OCI-M1 (cell line): ENCODE measurements at regions not wholly inside any gene's neighbourhood (a gene's known extent, or its start where the extent isn't known, plus 50 kb on each side); places are given as distances from the start of the nearest gene placed in this dataset.
"Not testable (repeated sequence)": the region's sequence is repeated elsewhere in the genome, so short reads cannot be mapped to it uniquely, and the experiment has no call there.

Source experiments
- DNase-seq: peaks from one replicate; lab custom pipeline; 2025; lab: John Stamatoyannopoulos, UW

DNA sequence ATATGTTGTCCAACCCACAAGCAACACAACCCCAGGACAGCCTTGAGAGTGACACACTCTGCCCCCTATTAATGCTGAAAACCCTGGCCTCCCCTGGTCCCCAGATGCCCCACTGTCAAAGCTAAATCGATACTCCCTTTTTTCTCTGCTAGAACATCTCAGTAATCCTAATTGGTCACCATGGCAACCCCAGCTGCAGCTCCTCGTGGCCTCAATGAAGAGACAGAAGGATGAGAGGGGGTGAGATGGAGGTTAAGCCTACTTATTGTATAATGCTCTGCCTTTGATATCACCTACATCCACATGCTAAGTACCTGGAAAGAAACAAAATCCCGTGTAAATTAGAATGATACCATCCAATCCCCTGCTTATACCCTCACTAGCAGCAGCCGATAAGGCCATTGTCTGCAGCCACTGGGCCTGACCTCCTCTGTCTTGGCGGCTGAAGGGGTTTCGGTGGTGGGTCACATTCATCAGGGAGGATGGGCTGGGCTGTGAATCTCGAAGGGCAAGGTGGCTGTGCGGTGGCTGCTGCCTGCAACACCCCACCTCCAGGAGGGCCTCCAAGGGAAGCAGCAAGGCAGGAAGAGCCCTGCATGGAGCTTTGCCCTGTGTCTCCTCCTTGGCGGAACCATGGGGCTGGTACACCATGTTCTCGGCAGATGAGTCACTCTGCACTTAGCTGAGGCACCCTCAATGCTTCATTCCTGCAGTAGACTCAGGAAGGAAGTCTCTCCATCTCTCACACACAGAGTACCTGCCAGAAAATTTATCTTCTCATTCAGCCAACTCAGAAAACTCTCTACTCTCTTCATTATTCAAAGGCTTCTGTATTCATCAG, 399.5 kb downstream of the BUD13 start:
- DNase-seq = no peak

DNA sequence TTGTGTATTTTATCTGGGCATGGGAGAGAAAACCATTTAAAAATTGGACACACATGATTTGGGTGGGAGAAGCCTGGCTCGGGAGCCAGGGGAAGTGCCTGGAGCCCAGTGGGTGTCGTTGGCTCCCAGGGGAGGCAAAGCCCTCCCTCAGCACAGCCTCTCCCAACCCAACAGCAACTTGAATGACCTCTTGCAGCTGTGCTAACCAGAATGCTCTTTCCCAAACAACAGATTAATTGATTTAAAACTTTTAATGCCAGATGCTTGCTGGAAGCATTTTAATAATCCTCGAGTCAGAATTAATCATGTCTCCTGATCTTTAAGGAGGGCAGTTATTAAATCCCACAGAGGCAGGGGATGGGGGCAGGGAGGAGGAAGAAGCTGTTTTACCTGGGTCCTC, 401.6 kb downstream of the BUD13 start:
- DNase-seq = no peak

DNA sequence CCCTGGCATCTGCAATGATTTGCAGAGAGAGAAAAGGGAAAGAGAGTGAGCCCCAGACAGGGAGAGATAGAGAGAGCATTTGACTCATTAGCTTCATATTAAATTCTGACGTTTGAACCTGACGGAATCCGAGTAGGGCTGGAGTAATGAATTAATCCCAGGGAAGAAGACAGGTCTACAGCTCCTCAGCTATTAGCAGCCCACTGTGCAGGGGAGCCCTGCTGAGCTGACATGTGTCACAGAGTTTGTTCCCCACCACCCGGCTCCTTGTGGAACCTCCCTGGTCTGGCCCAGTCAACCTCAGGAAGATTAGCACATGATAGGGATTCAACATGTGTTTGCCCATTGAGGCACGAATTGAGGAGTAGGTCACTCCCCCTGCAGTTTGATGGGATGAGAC, 404.0 kb downstream of the BUD13 start:
- no peak for DNase-seq

DNA sequence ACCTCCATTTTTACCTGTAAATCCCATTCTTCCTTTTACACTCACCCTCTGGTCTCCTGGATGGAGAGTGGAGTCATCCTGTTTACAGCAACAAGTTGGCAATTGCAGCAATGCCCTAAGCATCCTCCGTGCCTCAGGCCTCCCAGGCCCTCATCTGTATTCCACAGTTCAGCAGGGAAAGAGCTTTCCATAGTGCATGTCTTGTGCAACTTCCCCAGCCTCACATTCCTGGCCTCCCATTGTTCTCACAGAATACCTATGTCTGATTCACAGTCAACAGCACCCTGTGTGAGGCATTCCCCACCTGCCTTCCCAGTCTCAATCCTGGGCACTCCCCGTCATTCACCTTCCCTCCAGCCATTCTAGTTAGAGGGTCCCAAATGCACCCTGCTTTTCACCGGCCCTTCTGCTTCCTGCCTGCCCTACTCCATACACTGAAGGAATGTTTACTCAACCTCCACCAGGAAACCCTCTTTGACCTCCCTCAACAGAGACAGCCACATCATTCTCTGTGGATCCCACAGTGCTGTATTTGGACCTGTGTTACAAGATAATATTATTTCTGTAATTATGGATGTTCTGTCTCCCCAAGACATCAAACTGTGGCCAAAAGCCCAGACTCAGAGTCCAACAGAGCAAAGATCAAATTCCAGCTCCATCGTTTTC, 405.7 kb downstream of the BUD13 start:
- DNase-seq = no peak

DNA sequence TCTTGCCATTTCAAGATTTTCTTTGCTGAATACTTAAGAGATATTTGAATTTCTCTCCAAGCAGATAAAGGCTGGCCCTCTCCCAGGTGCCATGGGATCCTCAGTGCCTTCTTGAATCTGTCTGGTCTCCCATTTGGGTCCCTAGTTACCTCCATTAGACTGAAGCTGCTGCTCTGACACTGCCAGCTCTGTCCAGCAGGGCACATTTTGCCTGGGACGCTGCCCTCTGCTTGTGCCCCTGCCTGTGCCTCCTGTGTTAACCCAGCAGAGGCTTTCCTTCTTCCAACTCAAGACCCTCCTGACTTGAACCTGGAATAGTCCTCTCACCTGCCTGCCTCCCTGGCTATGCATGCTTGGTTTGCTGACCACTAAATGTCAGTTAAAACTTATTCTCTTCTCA, 406.3 kb downstream of the BUD13 start:
- DNase-seq = no peak

DNA sequence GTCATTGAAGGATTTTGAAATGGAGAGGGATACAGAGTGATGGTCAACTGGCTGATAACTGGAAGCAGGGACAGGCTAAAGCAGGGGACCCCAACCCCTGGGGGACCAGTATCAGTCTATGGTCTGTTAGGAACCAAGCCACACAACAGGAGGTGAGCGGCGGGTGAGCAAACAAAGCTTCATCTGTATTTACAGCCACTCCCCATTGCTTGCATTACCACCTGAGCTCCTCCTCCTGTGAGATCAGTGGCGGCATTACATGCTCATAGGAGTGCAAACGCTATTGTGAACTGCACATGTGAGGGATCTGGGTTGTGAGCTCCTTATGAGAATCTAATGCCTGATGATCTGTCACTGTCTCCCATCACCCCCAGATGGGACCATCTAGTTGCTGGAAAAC, 407.9 kb downstream of the BUD13 start:
- DNase-seq = not testable (repeated sequence)

DNA sequence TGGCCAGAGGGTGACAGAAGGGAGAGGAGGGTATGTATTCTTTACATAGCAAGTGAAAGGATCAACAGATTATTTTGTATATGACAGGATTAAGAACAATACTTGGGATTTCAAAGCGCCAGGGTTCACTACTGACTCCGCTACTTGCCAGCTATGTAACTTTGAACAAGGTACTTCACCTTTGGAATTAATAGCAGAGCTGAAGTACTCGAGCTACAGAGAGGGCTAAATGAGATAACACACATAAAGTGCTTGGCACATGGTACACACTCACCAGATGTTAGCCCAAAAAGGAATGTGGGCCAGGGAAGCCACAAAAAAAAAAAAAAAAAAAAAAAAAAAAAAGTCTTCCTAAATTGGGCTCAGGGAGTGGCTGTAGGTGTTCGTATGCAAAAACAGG, 408.4 kb downstream of the BUD13 start:
- DNase-seq = no peak

DNA sequence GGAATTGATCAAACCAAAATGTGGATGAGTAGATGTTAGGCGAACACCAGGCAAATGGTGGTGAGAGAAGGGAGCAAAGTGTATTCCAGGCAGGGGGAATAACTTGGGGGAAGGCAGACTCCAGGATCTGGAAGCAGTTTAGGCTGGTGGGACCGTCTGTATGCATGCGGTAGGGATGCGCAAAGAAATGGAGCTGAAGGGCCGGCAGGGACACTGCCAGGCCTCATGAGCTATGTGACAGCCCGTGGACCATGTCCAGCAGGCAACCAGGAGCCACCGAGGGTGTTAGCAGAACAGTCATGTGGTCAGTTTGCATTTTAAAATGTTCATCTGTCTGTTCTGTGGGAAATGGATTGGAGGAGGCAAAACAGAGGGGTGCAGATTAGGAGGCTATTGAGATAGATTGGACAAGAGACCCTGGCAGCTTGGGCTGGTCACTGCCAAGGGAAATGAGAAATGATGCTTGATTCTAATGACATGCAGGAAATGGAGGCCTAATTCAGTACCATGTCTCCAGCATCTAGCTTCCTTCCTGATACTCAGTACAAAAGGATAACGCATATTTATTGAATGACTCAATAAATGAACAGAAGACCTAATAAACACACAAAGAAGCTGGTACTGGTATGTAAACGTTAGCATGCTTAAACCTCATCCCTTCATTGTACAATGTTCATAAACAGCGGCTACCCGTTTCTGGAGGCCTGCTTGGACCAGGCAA, 412.4 kb downstream of the BUD13 start:
- no peak for DNase-seq

DNA sequence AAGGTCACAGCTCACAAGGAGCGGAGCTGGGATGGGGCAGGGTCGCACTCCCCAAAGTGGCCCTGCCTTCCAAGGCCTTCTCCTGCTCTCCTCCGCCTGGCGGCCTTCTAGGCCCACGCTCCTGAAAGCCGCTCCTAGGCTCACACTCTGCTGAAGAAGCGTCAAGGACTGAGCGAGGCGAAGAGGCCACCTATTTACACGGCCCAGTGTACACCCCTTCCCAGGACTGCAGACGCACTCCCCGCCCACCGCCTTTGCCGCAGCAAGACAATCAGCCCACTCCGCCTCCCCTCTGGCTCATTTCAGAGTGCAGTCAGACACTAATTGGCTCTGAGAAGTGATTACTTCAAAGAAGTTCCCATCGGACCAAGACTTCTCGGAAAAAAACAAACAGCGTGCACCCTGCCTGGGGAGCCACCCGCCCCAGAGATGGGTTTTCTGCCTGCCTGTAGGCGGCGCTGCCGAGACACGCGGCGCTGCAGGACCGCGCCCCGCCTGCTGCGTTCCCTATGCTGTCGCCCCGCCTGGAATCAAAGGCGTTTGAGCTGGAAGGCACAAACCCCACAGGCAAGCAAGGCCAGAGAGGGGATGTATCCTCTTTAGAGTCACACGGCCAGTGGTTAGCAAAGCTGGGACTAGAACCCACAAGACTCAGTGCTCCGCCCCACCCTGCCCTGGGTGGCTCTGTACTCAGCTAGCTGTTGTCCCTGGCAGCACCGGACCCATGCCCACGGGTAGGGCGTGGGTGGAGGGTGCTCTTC, 414.8 kb downstream of the BUD13 start:
- DNase-seq = no peak

DNA sequence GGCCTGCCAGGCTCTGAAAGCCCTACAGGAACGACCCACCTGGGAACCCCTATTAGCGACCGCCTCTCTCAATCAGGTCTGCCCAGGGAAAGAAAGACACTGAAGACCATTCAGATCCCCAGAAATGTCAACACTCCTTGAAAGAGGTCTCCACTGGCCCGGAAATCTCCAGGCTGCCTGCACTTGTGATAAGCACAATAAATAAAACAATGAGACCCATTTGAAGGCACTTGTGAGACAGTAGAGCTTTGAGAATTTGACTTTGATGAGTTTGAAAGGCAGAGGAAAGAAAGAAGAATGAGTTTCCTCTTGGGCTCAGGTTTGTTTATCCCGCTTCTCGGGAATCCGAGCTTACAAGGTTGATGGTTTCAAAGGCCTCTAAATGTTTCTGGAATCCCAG, 416.3 kb downstream of the BUD13 start:
- DNase-seq = no peak

DNA sequence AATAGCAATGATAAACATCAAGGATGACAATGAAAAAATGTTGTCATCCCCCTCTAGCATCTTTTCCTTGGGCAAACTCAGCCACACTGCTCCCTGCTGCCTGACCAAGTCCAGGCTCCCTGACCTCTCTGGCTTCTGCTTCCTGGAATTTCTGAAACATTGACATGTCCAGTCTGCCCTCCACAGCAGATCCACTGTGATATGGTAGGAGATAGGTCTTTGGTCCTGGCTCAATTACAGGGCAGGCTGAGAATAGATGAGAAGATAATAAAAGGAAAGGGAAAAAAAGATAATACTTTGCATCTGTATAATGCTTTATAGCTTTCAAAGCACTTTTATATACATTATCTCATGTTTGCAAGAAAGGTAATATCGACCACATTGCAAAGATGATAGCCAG, 417.7 kb downstream of the BUD13 start:
- no peak for DNase-seq

DNA sequence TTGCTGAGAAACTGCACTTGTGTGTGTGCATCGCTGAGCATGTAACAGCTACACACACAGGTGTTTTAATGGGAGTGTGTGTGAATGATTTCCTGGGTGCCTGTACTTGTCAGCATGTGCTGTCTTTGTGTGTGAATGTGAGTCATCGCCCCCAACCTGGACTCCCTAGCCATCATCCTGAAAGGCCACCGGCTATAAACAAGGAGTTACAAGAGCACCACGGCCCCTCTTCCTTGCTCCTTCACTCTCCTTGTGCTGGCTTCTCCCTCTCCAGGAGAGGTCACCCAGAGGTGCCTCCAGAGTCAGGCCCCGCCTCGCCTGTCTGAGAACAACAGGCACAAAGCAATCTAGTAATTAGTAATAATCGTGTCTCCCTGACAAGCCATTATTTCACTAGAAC, 419.2 kb downstream of the BUD13 start:
- no peak for DNase-seq

DNA sequence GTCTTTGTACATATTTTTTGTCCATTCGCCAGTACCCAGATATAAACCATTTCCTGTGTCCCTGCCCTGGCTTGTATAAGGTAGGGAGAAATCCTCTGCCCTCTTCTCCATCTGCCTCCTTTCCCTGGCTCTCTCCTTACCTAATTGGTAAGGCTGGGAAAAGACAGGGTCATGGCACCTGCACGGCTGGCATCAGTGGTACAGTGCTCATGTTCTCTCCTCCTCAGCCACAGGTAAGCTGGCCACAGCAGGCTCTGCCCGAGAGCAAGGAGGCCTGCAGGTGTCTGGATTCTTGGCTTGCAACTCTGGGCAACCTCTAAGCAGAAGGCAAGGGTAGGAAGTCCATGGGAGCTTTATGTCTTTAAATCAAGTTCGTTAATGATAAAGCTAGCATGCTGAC, 419.9 kb downstream of the BUD13 start:
- DNase-seq = no peak

DNA sequence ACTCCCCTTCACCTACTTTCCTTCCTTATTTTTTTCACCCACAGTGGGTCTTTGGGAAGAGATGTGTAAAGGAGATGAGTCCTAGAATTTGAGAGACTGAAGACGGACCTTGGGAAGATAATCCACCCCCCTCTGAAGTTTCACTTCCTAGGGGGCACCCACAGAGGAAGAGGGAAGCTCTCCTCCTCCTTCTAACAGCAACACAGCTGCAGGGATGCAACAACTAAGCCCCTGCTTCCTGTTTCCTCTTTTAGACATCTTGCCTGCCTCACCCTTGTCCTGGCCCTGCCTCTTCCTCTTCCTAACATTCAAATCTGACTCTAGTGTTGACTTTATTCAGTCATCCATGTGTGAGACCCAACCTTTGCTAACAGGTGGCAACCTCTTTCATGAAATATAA, 424.6 kb downstream of the BUD13 start:
- no peak for DNase-seq

DNA sequence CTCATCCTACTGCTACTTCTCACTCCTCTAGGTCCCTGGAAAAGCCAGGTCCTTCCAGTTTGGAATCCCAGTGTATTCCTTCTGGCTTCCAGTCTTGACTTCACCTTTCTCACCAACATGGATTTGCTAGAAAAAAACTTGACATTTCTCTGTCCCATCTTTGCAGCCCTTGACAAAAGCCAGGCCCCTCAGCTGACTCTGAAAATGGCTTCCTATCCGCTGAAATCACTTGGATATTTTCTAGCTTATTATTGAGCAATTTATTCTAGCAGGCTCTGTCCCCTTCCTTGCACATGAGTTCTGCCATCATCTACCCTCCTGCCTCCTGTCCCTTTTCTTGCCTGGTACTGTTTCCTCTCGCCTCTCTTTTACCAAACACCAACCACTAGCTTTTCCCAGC, 427.2 kb downstream of the BUD13 start:
- no peak for DNase-seq

DNA sequence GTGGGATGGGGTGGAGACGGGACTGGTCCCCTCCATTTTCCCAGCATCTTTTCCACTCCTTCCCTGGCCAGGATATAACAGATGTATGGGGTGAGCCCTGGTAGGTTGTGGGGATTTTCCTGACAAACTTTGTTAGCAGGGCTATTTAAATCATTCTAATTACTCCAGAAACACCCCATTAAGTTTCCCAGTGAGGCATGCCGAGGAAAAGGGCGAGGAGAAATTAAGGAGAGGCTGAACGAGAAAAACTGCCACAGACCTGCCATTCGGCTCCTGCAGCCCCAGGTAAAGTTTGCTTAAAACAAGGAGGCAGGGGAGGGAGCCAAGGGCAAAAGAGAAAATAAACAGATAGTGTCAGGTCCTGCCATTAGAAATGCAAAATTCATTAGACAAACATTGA, 428.2 kb downstream of the BUD13 start:
- DNase-seq = no peak

DNA sequence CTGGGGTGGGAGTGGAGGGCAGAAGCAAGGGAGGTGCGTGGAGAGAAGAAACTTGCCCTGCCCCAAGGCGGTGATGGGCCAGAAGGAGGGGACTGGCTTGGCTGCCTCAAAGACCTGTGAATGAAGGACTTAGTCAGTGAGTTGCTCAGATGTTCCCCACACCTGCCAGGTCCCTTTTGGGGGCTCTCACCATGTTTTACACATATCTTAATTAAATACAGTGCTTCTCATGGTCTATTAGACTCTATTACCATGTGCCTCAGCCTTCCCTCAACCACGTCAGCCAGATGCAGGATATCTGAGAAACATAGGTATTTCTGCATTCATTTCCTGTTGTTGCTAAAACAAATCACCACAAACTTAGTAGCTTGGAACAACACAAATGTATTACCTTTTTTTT, 429.5 kb downstream of the BUD13 start:
- DNase-seq = no peak

DNA sequence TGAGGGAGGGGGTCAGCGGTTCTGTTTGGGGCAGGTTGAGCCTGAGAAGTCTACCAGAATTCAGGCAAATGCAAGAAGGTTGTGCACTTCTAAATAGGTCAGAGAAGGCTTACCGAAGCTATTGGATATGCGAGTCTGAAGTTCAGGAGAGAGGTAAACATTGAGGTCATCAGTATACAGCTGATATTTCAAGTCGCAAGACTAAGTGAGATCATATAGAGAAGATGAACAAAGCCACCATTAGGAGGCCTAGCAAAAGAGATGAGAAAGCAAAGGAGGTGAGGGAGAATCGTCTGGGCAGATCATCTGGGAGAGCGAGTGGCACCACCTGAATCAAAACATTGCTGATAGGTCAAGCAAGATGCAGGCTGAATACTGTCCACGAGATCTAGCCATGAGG, 430.6 kb downstream of the BUD13 start:
- no peak for DNase-seq

DNA sequence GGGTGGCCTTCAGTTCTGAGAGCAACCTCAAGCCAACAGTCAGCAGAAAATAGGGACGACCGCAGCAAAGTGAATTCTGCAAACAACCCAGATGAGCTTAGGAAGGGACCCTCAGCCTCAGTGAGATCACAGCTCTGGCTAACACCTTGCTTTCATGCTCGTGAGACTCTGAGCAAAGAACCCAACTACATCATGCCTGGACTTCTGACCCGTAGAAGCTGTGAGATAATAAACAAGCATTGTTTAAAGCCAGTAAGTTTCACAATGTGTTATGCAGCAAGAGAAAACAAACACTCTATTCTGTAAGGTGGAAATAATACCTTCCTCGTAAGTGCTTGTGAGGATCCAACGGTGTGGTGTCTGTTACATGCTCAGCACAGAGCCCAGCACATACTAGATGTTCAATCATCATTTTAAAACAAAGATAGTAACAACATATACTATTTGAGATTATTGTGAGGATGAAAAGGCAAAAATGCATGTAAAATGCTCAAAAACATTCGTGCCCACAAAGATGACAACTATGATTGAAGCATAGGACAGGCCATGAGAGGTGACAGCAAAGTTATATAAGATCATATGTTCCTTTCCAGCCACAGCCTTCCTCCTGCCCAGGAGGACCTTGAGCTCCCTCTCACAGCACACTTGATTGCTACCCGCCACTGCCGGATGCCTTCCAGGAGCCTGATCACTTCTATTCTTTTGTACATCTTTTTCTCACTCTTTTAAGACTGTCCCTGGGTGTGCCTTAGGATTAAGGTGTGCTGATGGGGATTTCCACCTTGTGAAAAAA, 433.3 kb downstream of the BUD13 start:
- DNase-seq = no peak

DNA sequence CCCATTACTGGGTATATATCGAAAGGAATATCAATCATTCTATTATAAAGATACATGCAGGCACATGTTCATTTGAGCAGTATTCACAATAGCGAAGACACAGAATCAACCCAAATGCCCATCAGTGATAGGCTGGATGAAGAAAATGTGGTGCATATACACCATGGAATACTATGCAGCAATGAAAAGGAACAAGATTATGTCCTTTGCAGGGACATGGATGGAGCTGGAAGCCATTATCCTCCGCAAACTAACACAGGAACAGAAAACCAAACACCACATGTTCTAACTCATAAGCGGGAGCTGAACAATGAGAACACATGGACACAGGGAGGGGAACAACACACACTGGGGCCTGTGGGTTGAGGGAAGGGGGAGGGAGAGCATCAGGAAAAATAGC, 434.3 kb downstream of the BUD13 start:
- DNase-seq = not testable (repeated sequence)

DNA sequence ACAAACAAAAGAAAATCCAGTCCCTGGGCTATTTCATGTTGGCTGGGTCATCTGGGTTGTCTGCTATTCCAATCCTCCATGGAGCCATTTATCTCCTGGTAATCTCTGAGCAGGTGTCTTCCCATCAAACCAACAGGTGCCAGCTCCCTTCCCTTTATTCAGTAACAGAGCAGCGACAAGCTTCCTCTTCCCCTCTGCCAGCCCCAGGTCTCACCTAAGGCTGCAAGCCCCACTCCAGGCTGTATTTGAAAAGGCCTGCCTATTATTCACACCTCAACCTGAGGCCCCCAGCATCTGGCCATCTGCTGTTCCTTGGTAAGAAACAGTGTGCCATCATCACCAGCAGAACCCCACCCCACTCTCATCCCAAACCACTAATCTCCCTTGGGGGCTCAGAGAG, 436.2 kb downstream of the BUD13 start:
- no peak for DNase-seq

DNA sequence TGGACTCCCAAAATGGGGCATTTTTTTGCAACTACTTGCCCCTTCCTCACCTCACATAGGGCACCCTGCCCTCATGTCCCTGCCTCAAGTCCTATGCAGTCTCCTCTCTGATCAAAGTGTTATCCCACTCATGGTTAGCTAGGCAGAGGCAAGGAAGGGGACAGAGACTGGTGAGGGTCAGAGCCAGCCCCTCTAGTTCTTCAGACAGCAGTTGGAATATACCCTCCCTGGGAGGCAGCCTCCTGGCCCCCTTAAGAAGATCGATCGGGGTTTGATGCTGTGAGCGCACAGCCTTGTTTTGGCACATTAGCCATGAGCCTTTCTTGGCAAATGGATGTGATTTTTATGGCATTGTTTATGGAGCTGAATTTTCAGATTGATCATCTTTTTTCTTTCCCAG, 436.9 kb downstream of the BUD13 start:
- DNase-seq = no peak
